ENCODE measurements at regions not wholly inside any gene's neighbourhood (a gene's known extent, or its start where the extent isn't known, plus 50 kb on each side); places are given as distances from the start of the nearest gene placed in this dataset.

- TF ChIP-seq CTCF (IDR thresholded peaks at IDR 0.05) (no peak), EZH2phosphoT487 (IDR thresholded peaks at IDR 0.05) (no peak)
Observed at GRCh38 chr6:1229808-1230207, 82.1 kb upstream of the FOXQ1 start.
